ENCODE measurements at regions not wholly inside any gene's neighbourhood (a gene's known extent, or its start where the extent isn't known, plus 50 kb on each side); places are given as distances from the start of the nearest gene placed in this dataset.
"Not testable (repeated sequence)": the region's sequence is repeated elsewhere in the genome, so short reads cannot be mapped to it uniquely, and the experiment has no call there.

- H3K4me3 ChIP-seq (ENCODE audit: low read length); intact Hi-C loops (cut with micrococcal nuclease); H3K4me1 Mint-ChIP-seq; H3K4me1 ChIP-seq (ENCODE audit: control insufficient read depth in 2 of 2, insufficient read depth in 2 of 2, low read length in 2 of 2); DNase-seq; POLR2A ChIA-PET; H3K9me3 ChIP-seq (ENCODE audit: control insufficient read depth in 2 of 3, low read length in 3 of 3); H3K27me3 Mint-ChIP-seq; H3K27ac ChIP-seq (ENCODE audit: low read depth, low read length); CTCF ChIA-PET; H3K9me3 Mint-ChIP-seq; H3K36me3 Mint-ChIP-seq; H3K36me3 ChIP-seq (ENCODE audit: control insufficient read depth in 2 of 3, insufficient read depth in 3 of 3, low read length in 3 of 3); H3K27me3 ChIP-seq (ENCODE audit: control insufficient read depth in 2 of 2, insufficient read depth in 2 of 2, low read length in 2 of 2); ATAC-seq: not testable (repeated sequence)
- Mint-ChIP-seq H3K4me3 (peak overlapping the region in 1 of 10 donors; percentile 0), H3K27ac (peak overlapping the region in 1 of 9 donors; percentile 67)
Observed at GRCh38 chr2:111374734-111375133, 254.0 kb downstream of the BCL2L11 start.

GRCh38 chr2:111375320-111375883, 254.7 kb downstream of the BCL2L11 start:
- CTCF ChIA-PET; DNase-seq; H3K9me3 Mint-ChIP-seq; H3K4me1 Mint-ChIP-seq; H3K27me3 Mint-ChIP-seq; POLR2A ChIA-PET; H3K4me1 ChIP-seq (ENCODE audit: control insufficient read depth in 2 of 2, insufficient read depth in 2 of 2, low read length in 2 of 2); H3K27me3 ChIP-seq (ENCODE audit: control insufficient read depth in 2 of 2, insufficient read depth in 2 of 2, low read length in 2 of 2); H3K36me3 Mint-ChIP-seq; H3K9me3 ChIP-seq (ENCODE audit: control insufficient read depth in 2 of 3, low read length in 3 of 3); H3K36me3 ChIP-seq (ENCODE audit: control insufficient read depth in 2 of 3, insufficient read depth in 3 of 3, low read length in 3 of 3); H3K4me3 ChIP-seq (ENCODE audit: low read length); H3K27ac ChIP-seq (ENCODE audit: low read depth, low read length); intact Hi-C loops (cut with micrococcal nuclease); H3K27ac Mint-ChIP-seq: not testable (repeated sequence)
- peak overlapping the region in 1 of 10 donors; percentile 0 for H3K4me3 Mint-ChIP-seq
- ATAC-seq = peak; percentile 25

- H3K27ac Mint-ChIP-seq; POLR2A ChIA-PET; H3K36me3 Mint-ChIP-seq; intact Hi-C loops (cut with micrococcal nuclease); H3K27ac ChIP-seq (ENCODE audit: low read depth, low read length); H3K27me3 Mint-ChIP-seq; CTCF ChIA-PET; H3K9me3 Mint-ChIP-seq; DNase-seq; ATAC-seq; H3K27me3 ChIP-seq (ENCODE audit: control insufficient read depth in 2 of 2, insufficient read depth in 2 of 2, low read length in 2 of 2); H3K4me3 ChIP-seq (ENCODE audit: low read length); H3K9me3 ChIP-seq (ENCODE audit: control insufficient read depth in 2 of 3, low read length in 3 of 3); H3K4me1 ChIP-seq (ENCODE audit: control insufficient read depth in 2 of 2, insufficient read depth in 2 of 2, low read length in 2 of 2); H3K36me3 ChIP-seq (ENCODE audit: control insufficient read depth in 2 of 3, insufficient read depth in 3 of 3, low read length in 3 of 3); H3K4me3 Mint-ChIP-seq: not testable (repeated sequence)
- H3K4me1 Mint-ChIP-seq = peaks cover 5 to 12% (median 9%) of the 10 kb centered on the region in 7 donors
Observed at GRCh38 chr2:111376272-111376970, 255.7 kb downstream of the BCL2L11 start.

- H3K36me3 ChIP-seq (ENCODE audit: control insufficient read depth in 2 of 3, insufficient read depth in 3 of 3, low read length in 3 of 3); CTCF ChIA-PET; ATAC-seq; H3K27me3 Mint-ChIP-seq; POLR2A ChIA-PET; H3K9me3 Mint-ChIP-seq; H3K36me3 Mint-ChIP-seq; H3K4me1 ChIP-seq (ENCODE audit: control insufficient read depth in 2 of 2, insufficient read depth in 2 of 2, low read length in 2 of 2); H3K4me3 ChIP-seq (ENCODE audit: low read length); H3K27me3 ChIP-seq (ENCODE audit: control insufficient read depth in 2 of 2, insufficient read depth in 2 of 2, low read length in 2 of 2); DNase-seq; H3K4me3 Mint-ChIP-seq; H3K9me3 ChIP-seq (ENCODE audit: control insufficient read depth in 2 of 3, low read length in 3 of 3); H3K27ac Mint-ChIP-seq; H3K27ac ChIP-seq (ENCODE audit: low read depth, low read length); intact Hi-C loops (cut with micrococcal nuclease): not testable (repeated sequence)
- peaks cover 5 to 13% (median 11%) of the 10 kb centered on the region in 7 donors for H3K4me1 Mint-ChIP-seq
Observed at GRCh38 chr2:111376971-111377352, 256.2 kb downstream of the BCL2L11 start.

DNA sequence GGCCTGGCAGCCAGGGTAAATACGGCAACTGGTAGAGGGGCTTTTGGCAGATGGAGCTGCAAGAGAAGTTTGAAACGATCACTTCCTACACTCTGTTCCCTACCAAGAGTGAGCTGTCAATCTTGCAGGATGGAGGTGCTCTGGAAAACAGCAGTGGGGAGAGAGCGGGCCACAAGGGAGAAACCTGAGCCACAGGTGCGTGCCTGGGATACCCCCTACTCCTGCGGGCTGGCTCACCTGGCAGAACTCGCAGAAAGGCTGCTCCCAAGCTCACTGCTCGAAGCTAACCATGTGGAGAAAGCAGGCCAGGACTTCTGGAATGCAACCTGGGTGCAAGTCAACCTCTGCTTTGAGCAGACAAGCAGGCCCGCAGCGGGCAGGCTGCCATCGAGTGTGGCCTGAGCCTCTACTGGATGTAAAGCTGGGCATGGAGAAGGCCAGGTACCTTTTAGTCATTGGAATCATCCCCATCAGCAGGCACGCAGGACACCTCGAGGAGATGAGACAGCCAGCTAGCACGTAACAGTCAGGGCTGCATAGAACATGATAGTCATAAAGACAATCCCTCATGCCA, 256.8 kb downstream of the BCL2L11 start:
- H3K9me3 Mint-ChIP-seq; DNase-seq; H3K4me3 Mint-ChIP-seq; POLR2A ChIA-PET; H3K27ac Mint-ChIP-seq; H3K36me3 ChIP-seq (ENCODE audit: control insufficient read depth in 2 of 3, insufficient read depth in 3 of 3, low read length in 3 of 3); H3K4me3 ChIP-seq (ENCODE audit: low read length); H3K27me3 Mint-ChIP-seq; ATAC-seq; intact Hi-C loops (cut with micrococcal nuclease); H3K4me1 ChIP-seq (ENCODE audit: control insufficient read depth in 2 of 2, insufficient read depth in 2 of 2, low read length in 2 of 2); H3K27ac ChIP-seq (ENCODE audit: low read depth, low read length); CTCF ChIA-PET; H3K27me3 ChIP-seq (ENCODE audit: control insufficient read depth in 2 of 2, insufficient read depth in 2 of 2, low read length in 2 of 2); H3K36me3 Mint-ChIP-seq; H3K9me3 ChIP-seq (ENCODE audit: control insufficient read depth in 2 of 3, low read length in 3 of 3): not testable (repeated sequence)
- H3K4me1 Mint-ChIP-seq = peaks cover 5 to 15% (median 11%) of the 10 kb centered on the region in 7 donors

DNA sequence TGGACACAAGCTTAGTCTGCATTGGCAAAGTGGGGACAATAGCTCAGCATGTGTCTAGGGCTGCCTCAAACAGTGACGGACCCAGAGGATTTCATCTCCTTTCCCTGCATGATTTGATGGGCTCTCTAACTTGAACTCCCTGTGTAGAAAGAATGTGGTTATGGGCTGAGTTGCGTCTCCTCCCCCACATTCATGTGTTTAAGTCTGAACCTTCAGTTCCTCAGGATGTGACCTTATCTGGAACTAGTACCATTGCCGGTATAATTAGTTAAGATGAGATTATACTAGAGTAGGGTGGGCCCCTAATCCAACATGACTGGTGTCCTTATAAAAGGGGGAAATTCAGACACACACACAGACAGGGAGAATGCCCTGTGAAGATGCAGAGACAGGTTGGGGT, 257.6 kb downstream of the BCL2L11 start:
- CTCF ChIA-PET; H3K9me3 Mint-ChIP-seq; H3K27me3 Mint-ChIP-seq; H3K4me3 ChIP-seq (ENCODE audit: low read length); H3K27ac Mint-ChIP-seq; DNase-seq; H3K27ac ChIP-seq (ENCODE audit: low read depth, low read length); intact Hi-C loops (cut with micrococcal nuclease); H3K9me3 ChIP-seq (ENCODE audit: control insufficient read depth in 2 of 3, low read length in 3 of 3); H3K4me3 Mint-ChIP-seq; POLR2A ChIA-PET; H3K36me3 Mint-ChIP-seq; H3K36me3 ChIP-seq (ENCODE audit: control insufficient read depth in 2 of 3, insufficient read depth in 3 of 3, low read length in 3 of 3); ATAC-seq; H3K27me3 ChIP-seq (ENCODE audit: control insufficient read depth in 2 of 2, insufficient read depth in 2 of 2, low read length in 2 of 2); H3K4me1 ChIP-seq (ENCODE audit: control insufficient read depth in 2 of 2, insufficient read depth in 2 of 2, low read length in 2 of 2): not testable (repeated sequence)
- H3K4me1 Mint-ChIP-seq = peaks cover 5 to 15% (median 11%) of the 10 kb centered on the region in 7 donors
